ENCODE measurements at regions not wholly inside any gene's neighbourhood (a gene's known extent, or its start where the extent isn't known, plus 50 kb on each side); places are given as distances from the start of the nearest gene placed in this dataset.

- H3K9me3 ChIP-seq: no peaks in the 10 kb centered on the region
- H3K4me1 ChIP-seq: no peaks in the 10 kb centered on the region
- no peaks in the 10 kb centered on the region for H3K27me3 ChIP-seq
- H3K36me3 ChIP-seq: no peaks in the 10 kb centered on the region
- no peak overlapping the region for H3K27ac ChIP-seq
- no peak overlapping the region for H3K4me3 ChIP-seq
- ATAC-seq: no peak
- TF ChIP-seq CTCF (IDR thresholded peaks at IDR 0.05) (no peak), POLR2A (IDR thresholded peaks at IDR 0.05) (no peak), POLR2AphosphoS5 (IDR thresholded peaks at IDR 0.05) (no peak), EP300 (IDR thresholded peaks at IDR 0.05) (no peak)
These were observed 640.4 kb downstream of the NR4A2 start for GRCh38 chr2:155692106-155692505.

- no peak overlapping the region for H3K4me3 ChIP-seq
- H3K27me3 ChIP-seq: no peaks in the 10 kb centered on the region
- H3K4me1 ChIP-seq: no peaks in the 10 kb centered on the region
- H3K9me3 ChIP-seq: no peaks in the 10 kb centered on the region
- no peak overlapping the region for H3K27ac ChIP-seq
- WGBS, 2 donors (ENCODE audit: low coverage in 1 of 2): 71 to 96% methylated on average over 2 of the region's 2 CpGs
- ATAC-seq: no peak
- H3K36me3 ChIP-seq: no peaks in the 10 kb centered on the region
- TF ChIP-seq POLR2AphosphoS5 (IDR thresholded peaks at IDR 0.05) (no peak), EP300 (IDR thresholded peaks at IDR 0.05) (no peak), CTCF (IDR thresholded peaks at IDR 0.05) (no peak)
These were observed 641.7 kb downstream of the NR4A2 start for GRCh38 chr2:155690785-155691184.

- Histone ChIP-seq H3K9me3 (no peaks in the 10 kb centered on the region), H3K36me3 (no peaks in the 10 kb centered on the region), H3K4me3 (no peak overlapping the region), H3K4me1 (no peaks in the 10 kb centered on the region), H3K27me3 (no peaks in the 10 kb centered on the region), H3K27ac (no peak overlapping the region)
- TF ChIP-seq POLR2AphosphoS5 (IDR thresholded peaks at IDR 0.05) (no peak), POLR2A (IDR thresholded peaks at IDR 0.05) (no peak), CTCF (IDR thresholded peaks at IDR 0.05) (no peak), EP300 (IDR thresholded peaks at IDR 0.05) (no peak)
- no peak for ATAC-seq
- WGBS, 2 donors (ENCODE audit: low coverage in 1 of 2): 64 to 72% methylated on average over 4 of the region's 4 CpGs
These were observed 642.7 kb downstream of the NR4A2 start for GRCh38 chr2:155689791-155690190.

- Histone ChIP-seq H3K4me1 (no peaks in the 10 kb centered on the region), H3K4me3 (no peak overlapping the region), H3K27ac (no peak overlapping the region), H3K9me3 (no peaks in the 10 kb centered on the region), H3K36me3 (no peaks in the 10 kb centered on the region), H3K27me3 (no peaks in the 10 kb centered on the region)
- TF ChIP-seq CTCF (IDR thresholded peaks at IDR 0.05) (no peak), POLR2A (IDR thresholded peaks at IDR 0.05) (no peak), POLR2AphosphoS5 (IDR thresholded peaks at IDR 0.05) (no peak), EP300 (IDR thresholded peaks at IDR 0.05) (no peak)
- no peak for ATAC-seq
- 60% methylated on average over 1 of the region's 1 CpG; no CpG with 5 or more reads in 1 of the 2 donors for WGBS, 2 donors (ENCODE audit: low coverage in 1 of 2)
These were observed 645.3 kb downstream of the NR4A2 start for GRCh38 chr2:155687181-155687580.

GRCh38 chr2:155679647-155680046 lies 652.9 kb downstream of the NR4A2 start:
- no peak for TF ChIP-seq EP300 (IDR thresholded peaks at IDR 0.05)
- TF ChIP-seq POLR2AphosphoS5 (IDR thresholded peaks at IDR 0.05): no peak
- Histone ChIP-seq H3K27me3 (no peaks in the 10 kb centered on the region), H3K36me3 (no peaks in the 10 kb centered on the region), H3K27ac (no peak overlapping the region), H3K9me3 (peaks cover 0 to 8% (median 0%) of the 10 kb centered on the region in 3 donors), H3K4me1 (no peaks in the 10 kb centered on the region), H3K4me3 (no peak overlapping the region)
- ATAC-seq: no peak
- WGBS, 2 donors (ENCODE audit: low coverage in 1 of 2): 63 to 68% methylated on average over 2 of the region's 2 CpGs

All from gastroesophageal sphincter (tissue), 4 donors.